Keratinocyte (primary cell): ENCODE measurements at regions not wholly inside any gene's neighbourhood (a gene's known extent, or its start where the extent isn't known, plus 50 kb on each side); places are given as distances from the start of the nearest gene placed in this dataset.
A peak's percentile ranks its signal among the peaks of the same experiment; 100 is the strongest.

Experiments used
- DNase-seq: peaks from one replicate; pipeline ENCODE4 v3.0.0-alpha.2; 2011; ENCODE audit warnings: low read depth, missing footprints, low spot score
- FAIRE-seq: peaks from 2 replicates; lab custom pipeline; 2011; peaks lifted over from hg19 to GRCh38; lab: Jason Lieb, UNC
- H2AFZ ChIP-seq: 2 replicates; pipeline ENCODE4 v1.6.0; 2012; ENCODE audit warnings: low read length, control low read depth, inconsistent platforms; ENCODE audit not compliant: control insufficient read depth
- H3K27ac ChIP-seq: 2 replicates; pipeline ENCODE4 v1.5.1; 2011; ENCODE audit warnings: low read length; ENCODE audit not compliant: control insufficient read depth, insufficient read depth
- H3K27me3 ChIP-seq: 3 replicates; pipeline ENCODE4 v1.6.0; 2011; ENCODE audit warnings: low read length; ENCODE audit not compliant: control insufficient read depth, insufficient read depth; ENCODE audit errors: extremely low read depth
- H3K36me3 ChIP-seq, 2 experiments: 2 replicates in 1 of 2; 3 replicates in 1 of 2; pipeline ENCODE4 v1.5.1; 2011; ENCODE audit warnings: low read length in 2 of 2, mild to moderate bottlenecking in 1 of 2; ENCODE audit not compliant: control insufficient read depth in 2 of 2, insufficient read depth in 2 of 2; ENCODE audit errors: extremely low read depth in 1 of 2
- H3K4me1 ChIP-seq: 3 replicates; pipeline ENCODE4 v1.5.1; 2011; ENCODE audit warnings: low read length; ENCODE audit not compliant: control insufficient read depth, insufficient read depth; ENCODE audit errors: extremely low read depth
- H3K4me2 ChIP-seq: 3 replicates; pipeline ENCODE4 v1.6.0; 2011; ENCODE audit warnings: low read depth, low read length; ENCODE audit not compliant: control insufficient read depth, insufficient read depth; ENCODE audit errors: extremely low read depth
- H3K4me3 ChIP-seq, 3 experiments: fragments of 200-600 bp in 1 of 3; sonication (generic) in 1 of 3; 2 replicates in 2 of 3; 3 replicates in 1 of 3; pipeline ENCODE4 v1.5.1; 2011 to 2016; ENCODE audit warnings: low read length in 3 of 3, mild to moderate bottlenecking in 3 of 3, control low read depth in 2 of 3, inconsistent platforms in 1 of 3, low read depth in 1 of 3, mixed read lengths in 1 of 3, mixed run types in 1 of 3, moderate library complexity in 1 of 3; ENCODE audit not compliant: control insufficient read depth in 2 of 3, insufficient read depth in 2 of 3; ENCODE audit errors: extremely low read depth in 1 of 3
- H3K79me2 ChIP-seq: 2 replicates; pipeline ENCODE4 v1.6.0; 2012; ENCODE audit warnings: low read length; ENCODE audit not compliant: control insufficient read depth, insufficient read depth
- H3K9ac ChIP-seq: 3 replicates; pipeline ENCODE4 v1.6.0; 2011; ENCODE audit warnings: low read length; ENCODE audit not compliant: control insufficient read depth, insufficient read depth; ENCODE audit errors: extremely low read depth
- H3K9me1 ChIP-seq: 3 replicates; pipeline ENCODE4 v1.6.0; 2011; ENCODE audit warnings: low read length; ENCODE audit not compliant: control insufficient read depth, insufficient read depth; ENCODE audit errors: extremely low read depth
- H3K9me3 ChIP-seq: 2 replicates; pipeline ENCODE4 v1.5.1; 2012; ENCODE audit warnings: low read depth, low read length; ENCODE audit not compliant: control insufficient read depth
- H4K20me1 ChIP-seq: 3 replicates; pipeline ENCODE4 v1.6.0; 2011; ENCODE audit warnings: low read length; ENCODE audit not compliant: control insufficient read depth, insufficient read depth; ENCODE audit errors: extremely low read depth
- EZH2 ChIP-seq: IDR thresholded peaks from one replicate; pipeline ENCODE4 v1.6.1; 2012; ENCODE audit warnings: inconsistent platforms, mild to moderate bottlenecking, low read length, moderate library complexity
- dilution Hi-C: fragments of 300-500 bp; cut with MboI; formaldehyde crosslinking; loops from one replicate; pipeline ENCODE4 v1.7.0; 2020; ENCODE audit warnings: low sequenced_read_pairs; ENCODE audit not compliant: extremely low pct_ligation_motif_present
- TF ChIP-seq, protein P1 (sequence below), 3 experiments: IDR thresholded peaks in 1 of 3; conservative IDR thresholded peaks in 1 of 3; optimal IDR thresholded peaks in 1 of 3; 2 replicates in 2 of 3; 3 replicates in 1 of 3; pipeline versions ENCODE3 to v1.5.1; 2011; ENCODE audit warnings: low read length in 3 of 3, mild to moderate bottlenecking in 3 of 3, moderate library complexity in 2 of 3, control low read depth in 1 of 3, inconsistent platforms in 1 of 3; ENCODE audit not compliant: insufficient read depth in 2 of 3; ENCODE audit errors: extremely low read depth in 1 of 3

- Histone ChIP-seq H3K27me3 (no peaks in the 10 kb centered on the region), H3K79me2 (no peaks in the 10 kb centered on the region), H3K4me3 (no peak overlapping the region), H4K20me1 (no peaks in the 10 kb centered on the region), H3K9me3 (no peaks in the 10 kb centered on the region), H3K9ac (no peak overlapping the region), H3K4me2 (no peak overlapping the region), H3K27ac (no peak overlapping the region), H3K4me1 (no peaks in the 10 kb centered on the region), H2AFZ (no peak overlapping the region), H3K9me1 (no peaks in the 10 kb centered on the region), H3K36me3 (no peaks in the 10 kb centered on the region)
- DNase-seq (no peak), FAIRE-seq (peak; percentile 17)
- TF ChIP-seq, protein P1, sequence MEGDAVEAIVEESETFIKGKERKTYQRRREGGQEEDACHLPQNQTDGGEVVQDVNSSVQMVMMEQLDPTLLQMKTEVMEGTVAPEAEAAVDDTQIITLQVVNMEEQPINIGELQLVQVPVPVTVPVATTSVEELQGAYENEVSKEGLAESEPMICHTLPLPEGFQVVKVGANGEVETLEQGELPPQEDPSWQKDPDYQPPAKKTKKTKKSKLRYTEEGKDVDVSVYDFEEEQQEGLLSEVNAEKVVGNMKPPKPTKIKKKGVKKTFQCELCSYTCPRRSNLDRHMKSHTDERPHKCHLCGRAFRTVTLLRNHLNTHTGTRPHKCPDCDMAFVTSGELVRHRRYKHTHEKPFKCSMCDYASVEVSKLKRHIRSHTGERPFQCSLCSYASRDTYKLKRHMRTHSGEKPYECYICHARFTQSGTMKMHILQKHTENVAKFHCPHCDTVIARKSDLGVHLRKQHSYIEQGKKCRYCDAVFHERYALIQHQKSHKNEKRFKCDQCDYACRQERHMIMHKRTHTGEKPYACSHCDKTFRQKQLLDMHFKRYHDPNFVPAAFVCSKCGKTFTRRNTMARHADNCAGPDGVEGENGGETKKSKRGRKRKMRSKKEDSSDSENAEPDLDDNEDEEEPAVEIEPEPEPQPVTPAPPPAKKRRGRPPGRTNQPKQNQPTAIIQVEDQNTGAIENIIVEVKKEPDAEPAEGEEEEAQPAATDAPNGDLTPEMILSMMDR (optimal IDR thresholded peaks at IDR 0.05 in 1 of 3, IDR thresholded peaks at IDR 0.05 in 1 of 3, conservative IDR thresholded peaks at IDR 0.05 in 1 of 3; ENCODE audit: extremely low read depth in 1 of 3, insufficient read depth in 2 of 3, low read length in 3 of 3) = peak in 1 of 3 experiments; percentile 22
- no peak for TF ChIP-seq EZH2
- dilution Hi-C loops = no loop called here
Observed at GRCh38 chr4:64617800-64618199, 208.6 kb upstream of the TECRL start.

- no peak overlapping the region for H3K9ac ChIP-seq
- H2AFZ ChIP-seq = no peak overlapping the region
- no peaks in the 10 kb centered on the region for H3K36me3 ChIP-seq
- no peaks in the 10 kb centered on the region for H3K4me1 ChIP-seq
- FAIRE-seq (no peak), DNase-seq (no peak)
- no peaks in the 10 kb centered on the region for H3K9me1 ChIP-seq
- no peaks in the 10 kb centered on the region for H3K79me2 ChIP-seq
- H3K27me3 ChIP-seq = no peaks in the 10 kb centered on the region
- no peak overlapping the region for H3K27ac ChIP-seq
- no peak overlapping the region for H3K4me2 ChIP-seq
- no peak for TF ChIP-seq EZH2
- TF ChIP-seq, protein P1 (optimal IDR thresholded peaks at IDR 0.05 in 1 of 3, IDR thresholded peaks at IDR 0.05 in 1 of 3, conservative IDR thresholded peaks at IDR 0.05 in 1 of 3; ENCODE audit: extremely low read depth in 1 of 3, insufficient read depth in 2 of 3, low read length in 3 of 3) = no peak
- no peaks in the 10 kb centered on the region for H4K20me1 ChIP-seq
- dilution Hi-C loops = no loop called here
- H3K4me3 ChIP-seq = no peak overlapping the region
- H3K9me3 ChIP-seq = no peaks in the 10 kb centered on the region
Observed at GRCh38 chr4:64614276-64614675, 205.0 kb upstream of the TECRL start.
